AG09319 (cell line): ENCODE measurements at regions not wholly inside any gene's neighbourhood (a gene's known extent, or its start where the extent isn't known, plus 50 kb on each side); places are given as distances from the start of the nearest gene placed in this dataset.
"Not testable (repeated sequence)": the region's sequence is repeated elsewhere in the genome, so short reads cannot be mapped to it uniquely, and the experiment has no call there.

Experiments used
- DNase-seq: peaks from one replicate; pipeline ENCODE4 v3.0.0-alpha.2; 2010; ENCODE audit warnings: low read depth; ENCODE audit errors: extremely low read depth
- TF ChIP-seq, protein P1 (sequence below): IDR thresholded peaks from 2 replicates; pipeline ENCODE4 v1.5.1; 2011; ENCODE audit warnings: low read depth, mild to moderate bottlenecking, inconsistent platforms, low read length, moderate library complexity

DNA sequence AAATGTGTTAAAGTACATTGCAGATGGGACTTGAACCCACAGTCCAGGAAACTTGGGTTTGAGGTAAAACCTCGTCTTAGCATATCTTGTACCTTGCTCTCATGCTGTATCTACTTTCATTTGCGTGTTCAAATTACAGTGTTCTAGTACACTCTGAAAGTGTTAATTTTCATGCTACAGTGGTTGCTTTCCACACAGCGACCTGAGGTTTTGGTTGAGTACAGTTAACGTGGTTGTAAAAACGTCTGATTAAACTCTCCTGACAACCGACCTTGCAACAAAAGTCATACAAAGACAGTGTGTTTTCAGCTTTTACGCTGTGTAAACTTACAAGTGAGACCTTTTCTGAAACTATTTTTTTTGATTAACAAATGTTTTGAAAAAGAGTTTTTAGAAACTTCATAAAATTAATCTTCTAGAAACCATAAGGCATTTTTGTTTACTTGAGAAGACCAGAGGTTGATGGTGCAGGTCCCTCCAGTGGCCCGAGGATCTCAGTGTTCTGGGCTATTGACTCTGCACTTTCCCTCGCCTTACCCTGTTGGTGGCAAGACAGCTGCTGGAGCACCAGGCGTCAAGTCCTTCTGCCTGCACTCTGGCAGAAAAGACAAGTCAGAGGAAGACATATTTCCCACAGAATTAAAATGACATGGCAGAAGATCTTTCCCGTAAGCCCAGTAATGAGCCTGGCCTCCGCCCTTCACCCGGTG is 334.0 kb downstream of the THBS2 start:
- DNase-seq: no peak
- TF ChIP-seq, protein P1, sequence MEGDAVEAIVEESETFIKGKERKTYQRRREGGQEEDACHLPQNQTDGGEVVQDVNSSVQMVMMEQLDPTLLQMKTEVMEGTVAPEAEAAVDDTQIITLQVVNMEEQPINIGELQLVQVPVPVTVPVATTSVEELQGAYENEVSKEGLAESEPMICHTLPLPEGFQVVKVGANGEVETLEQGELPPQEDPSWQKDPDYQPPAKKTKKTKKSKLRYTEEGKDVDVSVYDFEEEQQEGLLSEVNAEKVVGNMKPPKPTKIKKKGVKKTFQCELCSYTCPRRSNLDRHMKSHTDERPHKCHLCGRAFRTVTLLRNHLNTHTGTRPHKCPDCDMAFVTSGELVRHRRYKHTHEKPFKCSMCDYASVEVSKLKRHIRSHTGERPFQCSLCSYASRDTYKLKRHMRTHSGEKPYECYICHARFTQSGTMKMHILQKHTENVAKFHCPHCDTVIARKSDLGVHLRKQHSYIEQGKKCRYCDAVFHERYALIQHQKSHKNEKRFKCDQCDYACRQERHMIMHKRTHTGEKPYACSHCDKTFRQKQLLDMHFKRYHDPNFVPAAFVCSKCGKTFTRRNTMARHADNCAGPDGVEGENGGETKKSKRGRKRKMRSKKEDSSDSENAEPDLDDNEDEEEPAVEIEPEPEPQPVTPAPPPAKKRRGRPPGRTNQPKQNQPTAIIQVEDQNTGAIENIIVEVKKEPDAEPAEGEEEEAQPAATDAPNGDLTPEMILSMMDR: no peak

DNA sequence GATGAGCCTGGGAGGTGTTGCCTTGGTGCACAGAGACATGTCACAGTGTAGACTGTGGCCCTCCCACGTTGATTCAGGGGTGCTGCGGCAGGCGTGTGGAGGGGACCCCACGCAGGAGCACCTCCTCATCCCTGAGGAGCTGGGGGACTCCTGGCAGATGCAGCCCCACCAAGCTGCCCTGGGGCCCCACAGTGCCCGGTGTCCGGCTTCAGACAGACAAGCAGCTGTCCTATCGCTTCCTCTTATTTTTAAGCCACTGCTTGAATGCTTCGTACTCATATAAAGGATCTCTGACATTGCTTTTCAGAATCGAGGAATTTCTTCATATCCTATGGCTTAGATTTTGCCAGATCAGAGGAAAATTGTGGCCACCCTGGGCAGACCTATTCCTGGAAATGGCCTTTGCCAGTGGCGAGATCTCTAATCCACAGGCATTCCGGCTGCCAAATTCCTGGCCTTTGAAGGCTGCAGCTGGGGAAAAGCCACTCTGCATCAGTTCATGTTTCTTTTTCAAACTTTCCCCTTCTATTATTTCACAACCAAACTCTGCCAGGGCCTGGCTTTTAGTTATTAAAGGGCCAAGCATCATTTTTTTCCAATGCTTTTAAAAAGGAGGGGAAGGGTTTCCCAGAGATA is 337.0 kb downstream of the THBS2 start:
- peak; percentile 52 for DNase-seq
- TF ChIP-seq, protein P1: no peak

DNA sequence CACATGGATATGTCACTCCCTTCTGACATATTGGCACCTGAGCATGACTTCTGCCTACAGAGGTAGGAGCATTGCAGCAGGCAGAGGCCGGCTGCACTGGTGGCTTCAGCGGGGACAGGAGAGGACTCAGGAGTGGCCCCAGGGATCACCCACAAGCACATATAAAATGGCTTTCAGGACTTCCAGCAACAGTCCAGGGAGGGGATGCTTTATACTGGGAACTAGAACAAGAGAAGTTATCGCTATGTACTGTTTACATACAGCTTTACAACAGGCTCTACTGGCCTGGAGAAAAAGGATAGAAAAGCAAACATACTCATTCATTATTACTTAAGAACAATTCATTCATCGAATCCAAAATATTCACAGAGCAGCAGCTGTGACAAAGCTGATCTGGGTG is 337.8 kb downstream of the THBS2 start:
- TF ChIP-seq, protein P1: no peak
- no peak for DNase-seq

DNA sequence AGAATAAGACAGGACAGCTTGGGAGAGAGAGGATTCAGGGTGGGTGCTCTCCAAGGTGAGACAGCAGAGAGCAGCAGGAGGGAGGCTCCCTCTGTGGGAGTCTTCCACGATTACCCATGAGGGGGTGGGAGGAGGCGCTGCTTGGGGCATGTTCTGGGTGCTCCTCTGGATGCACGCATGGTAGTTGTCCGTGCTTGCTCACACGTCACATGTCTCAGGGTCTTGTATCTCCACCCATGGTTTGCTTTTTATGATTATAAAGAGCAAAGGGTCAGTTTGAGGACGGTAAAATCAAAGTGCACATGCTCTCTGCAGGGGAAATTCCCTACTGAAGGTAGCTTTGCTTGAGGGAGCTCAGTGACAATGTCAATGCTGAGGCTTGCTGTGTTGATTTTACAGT is 338.4 kb downstream of the THBS2 start:
- DNase-seq: no peak
- TF ChIP-seq, protein P1: no peak

DNA sequence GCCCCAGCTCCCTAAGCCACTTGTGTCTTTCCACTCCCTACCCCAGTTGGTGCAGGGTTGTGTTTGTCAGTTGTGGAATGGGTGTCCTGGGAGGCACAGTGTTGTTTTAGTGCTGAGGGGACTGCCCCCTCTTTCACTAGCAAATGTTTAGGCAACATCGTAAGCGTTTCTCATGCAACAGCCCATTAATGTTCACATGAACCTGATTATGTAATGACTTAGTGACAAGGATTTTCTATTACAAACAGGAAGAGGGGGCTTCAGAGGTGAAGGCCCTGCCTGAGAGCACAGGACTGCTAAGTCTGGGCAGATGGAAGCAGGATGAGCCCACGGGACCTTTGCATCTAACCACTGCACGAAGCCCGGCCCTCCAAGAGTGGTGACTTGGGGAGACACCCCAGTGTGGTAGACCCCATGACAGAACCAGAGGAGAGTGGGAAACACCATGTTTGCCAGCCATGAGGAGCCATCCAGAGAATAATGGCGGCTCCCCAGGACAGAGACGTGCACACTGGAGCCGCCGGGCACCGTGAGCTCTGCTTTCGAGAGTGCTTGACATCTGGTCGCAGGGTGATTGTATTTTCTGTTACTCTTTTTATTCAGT is 339.7 kb downstream of the THBS2 start:
- TF ChIP-seq, protein P1: no peak
- no peak for DNase-seq

DNA sequence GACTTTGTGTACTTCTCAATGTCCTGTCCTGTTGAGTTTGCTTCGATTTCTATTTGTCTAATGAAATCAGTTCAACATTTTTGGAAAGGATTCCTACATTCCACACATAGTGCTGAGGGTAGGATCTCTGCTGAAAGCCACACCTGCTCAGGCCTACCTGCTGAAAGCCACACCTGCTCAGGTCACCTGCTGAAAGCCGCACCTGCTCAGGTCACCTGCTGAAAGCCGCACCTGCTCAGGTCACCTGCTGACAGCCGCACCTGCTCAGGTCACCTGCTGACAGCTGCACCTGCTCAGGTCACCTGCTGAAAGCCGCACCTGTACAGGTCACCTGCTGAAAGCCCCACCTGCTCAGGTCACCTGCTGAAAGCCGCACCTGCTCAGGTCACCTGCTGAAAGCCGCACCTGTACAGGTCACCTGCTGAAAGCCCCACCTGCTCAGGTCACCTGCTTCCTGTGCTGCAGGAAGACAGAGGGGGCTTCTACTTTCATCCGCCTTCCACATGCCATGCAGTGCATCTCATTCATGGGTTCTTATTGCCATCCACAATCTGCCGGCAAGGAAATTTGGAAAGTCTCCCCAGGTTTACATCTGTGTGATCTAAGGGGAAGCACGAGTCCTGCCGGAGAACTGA is 340.3 kb downstream of the THBS2 start:
- DNase-seq: not testable (repeated sequence)

DNA sequence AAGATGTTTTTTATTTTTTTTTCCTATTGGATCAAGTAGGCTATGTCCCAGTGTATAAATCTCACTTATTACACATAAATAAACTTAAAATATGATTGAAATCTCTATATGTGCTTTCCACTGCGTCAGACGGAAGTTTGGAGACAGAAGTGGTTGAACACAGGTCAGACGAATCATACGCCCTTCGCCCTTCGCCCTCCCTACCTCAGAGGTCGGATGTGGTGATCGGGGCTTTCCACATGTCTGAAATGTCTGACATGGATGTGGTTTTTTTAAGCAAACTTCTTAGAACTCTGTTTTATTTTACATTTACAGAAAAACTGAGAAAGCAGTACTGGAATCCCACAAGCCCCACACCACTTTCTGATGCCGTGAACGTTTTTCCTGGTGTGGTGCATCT is 344.4 kb downstream of the THBS2 start:
- DNase-seq: no peak
- TF ChIP-seq, protein P1: no peak
